Astrocyte of the hippocampus (primary cell): ENCODE measurements at regions not wholly inside any gene's neighbourhood (a gene's known extent, or its start where the extent isn't known, plus 50 kb on each side); places are given as distances from the start of the nearest gene placed in this dataset.

Experiments
- DNase-seq: peaks from one replicate; pipeline ENCODE4 v3.0.0; 2011; ENCODE audit warnings: low read depth, low spot score

GRCh38 chr18:24825397-24825796 lies 365.0 kb downstream of the HRH4 start:
- DNase-seq = no peak

- DNase-seq = no peak
Observed at GRCh38 chr18:24826605-24827004, 366.2 kb downstream of the HRH4 start.

DNA sequence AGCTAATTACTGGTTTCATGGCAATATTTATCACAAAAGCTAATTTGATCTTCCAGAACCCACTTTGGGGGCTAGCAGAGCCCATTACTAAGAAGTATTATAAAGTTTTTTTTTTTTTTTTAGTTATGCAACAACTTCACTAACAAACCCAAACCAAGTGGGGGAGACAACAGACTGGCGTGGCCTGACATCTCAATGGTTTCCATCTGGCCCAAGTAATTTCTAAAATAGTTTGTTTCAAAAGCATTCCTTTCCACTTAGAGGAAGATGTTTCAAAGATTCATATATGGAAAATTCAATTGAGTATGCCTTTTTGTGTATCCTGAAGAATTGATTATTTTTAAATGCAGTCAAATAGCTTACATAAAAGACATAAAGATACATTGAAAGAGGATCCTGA lies 367.1 kb downstream of the HRH4 start:
- no peak for DNase-seq

DNA sequence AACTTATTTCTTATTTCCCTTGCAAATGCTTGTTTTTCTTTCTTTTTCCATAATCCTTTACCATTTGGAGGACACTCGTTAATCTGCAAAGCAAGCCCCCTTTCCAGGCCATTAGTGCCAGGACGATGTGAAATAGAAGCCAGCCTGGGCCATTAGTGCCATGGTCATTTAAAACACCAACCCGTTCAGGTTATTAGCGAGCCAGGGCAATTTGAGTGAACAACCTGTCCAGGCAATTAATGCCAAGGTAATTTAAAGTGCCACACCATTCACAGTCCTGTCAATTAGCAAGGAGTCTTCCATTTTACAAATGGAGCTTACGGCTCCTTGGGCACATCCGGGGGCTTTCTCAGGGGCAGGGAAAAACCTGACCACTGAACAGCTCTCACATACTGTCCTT lies 370.6 kb downstream of the HRH4 start:
- no peak for DNase-seq

- no peak for DNase-seq
Observed at GRCh38 chr18:24831871-24832665, 371.6 kb downstream of the HRH4 start.

GRCh38 chr18:24835751-24836150 lies 375.3 kb downstream of the HRH4 start:
- DNase-seq = no peak

DNA sequence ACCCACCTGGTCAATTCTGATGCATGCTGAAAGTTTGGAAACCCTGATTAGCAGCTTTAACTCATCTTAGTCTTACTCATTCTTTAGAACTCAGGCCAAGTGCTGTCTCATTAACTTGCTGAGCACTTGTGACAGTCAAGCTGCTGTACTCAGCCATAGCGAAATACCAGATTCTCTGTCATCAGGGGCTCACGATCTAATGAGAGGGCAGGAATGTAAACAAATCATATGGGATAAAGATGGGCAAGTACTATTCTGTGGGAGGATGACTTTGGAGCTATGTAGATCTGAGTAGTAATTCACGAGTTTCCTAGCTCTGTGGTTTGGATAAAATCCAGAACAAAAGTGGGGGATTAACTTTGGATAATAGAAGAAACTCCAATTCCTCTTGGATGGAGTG lies 376.6 kb downstream of the HRH4 start:
- peak; percentile 55 for DNase-seq

GRCh38 chr18:24840051-24840450 lies 379.6 kb downstream of the HRH4 start:
- peak; percentile 10 for DNase-seq

DNA sequence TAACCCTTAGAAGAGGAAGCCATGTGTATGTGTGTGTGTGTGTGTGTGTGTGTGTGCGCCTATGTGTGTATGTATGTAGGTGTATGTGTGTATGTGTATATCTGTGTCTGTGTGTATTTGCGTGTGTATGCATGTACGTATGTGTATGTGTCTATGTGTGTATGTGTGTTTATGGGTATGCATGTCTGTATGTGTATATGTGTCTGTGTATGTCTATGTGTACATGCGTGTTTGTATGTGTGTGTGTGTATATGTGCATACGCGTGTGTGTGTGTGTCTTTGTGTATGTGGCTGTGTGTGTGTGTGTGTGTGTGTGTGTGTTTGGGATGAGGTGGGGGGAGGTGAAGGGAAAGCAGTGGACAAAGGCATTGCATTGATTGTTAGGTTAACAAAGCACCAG lies 380.2 kb downstream of the HRH4 start:
- DNase-seq = no peak

GRCh38 chr18:24841536-24841935 lies 381.1 kb downstream of the HRH4 start:
- DNase-seq = no peak

GRCh38 chr18:24843123-24843522 lies 382.7 kb downstream of the HRH4 start:
- DNase-seq = no peak

DNA sequence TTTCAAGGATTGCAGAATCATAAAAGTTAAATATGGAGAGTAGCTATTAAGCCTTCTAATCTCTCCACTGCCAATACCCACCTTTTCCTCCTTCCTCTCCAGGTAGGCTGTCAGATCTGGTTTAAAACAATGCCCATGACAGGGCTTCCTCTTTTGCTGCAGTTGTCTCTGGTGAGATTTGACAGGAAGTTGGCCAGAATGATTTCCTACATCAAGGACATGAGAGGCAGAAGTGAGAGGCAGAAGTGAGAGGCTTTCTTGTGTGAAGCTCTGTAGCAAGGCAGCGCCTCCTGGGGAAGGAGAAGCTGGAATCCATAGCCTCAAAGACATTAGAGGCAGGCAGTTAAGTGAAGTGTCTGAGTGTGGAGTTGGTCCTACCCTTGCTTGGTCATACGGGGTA lies 385.7 kb downstream of the HRH4 start:
- no peak for DNase-seq

- DNase-seq = no peak
Observed at GRCh38 chr18:24850532-24850931, 390.1 kb downstream of the HRH4 start.

DNA sequence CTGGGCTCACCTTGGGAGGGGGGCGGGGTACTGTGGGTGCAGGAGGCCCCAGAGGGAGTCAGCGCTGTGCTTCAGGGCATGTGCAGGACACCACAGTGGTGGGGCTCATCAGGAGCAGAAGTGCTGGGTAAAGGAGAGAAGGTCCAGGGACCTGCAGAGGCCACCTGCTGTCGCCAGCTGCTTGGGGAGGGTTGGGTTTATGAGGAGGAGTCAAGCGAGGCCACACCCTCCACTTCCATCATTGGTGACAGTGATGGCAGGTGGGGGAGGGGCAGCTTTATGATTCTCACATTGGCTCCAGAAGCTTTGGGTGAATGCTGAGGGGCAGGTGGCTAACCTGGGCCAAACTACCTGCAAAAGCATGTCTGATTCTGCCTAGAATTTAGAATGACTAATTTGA lies 392.6 kb downstream of the HRH4 start:
- DNase-seq = no peak

- DNase-seq = no peak
Observed at GRCh38 chr18:24860978-24861680, 400.7 kb downstream of the HRH4 start.

DNA sequence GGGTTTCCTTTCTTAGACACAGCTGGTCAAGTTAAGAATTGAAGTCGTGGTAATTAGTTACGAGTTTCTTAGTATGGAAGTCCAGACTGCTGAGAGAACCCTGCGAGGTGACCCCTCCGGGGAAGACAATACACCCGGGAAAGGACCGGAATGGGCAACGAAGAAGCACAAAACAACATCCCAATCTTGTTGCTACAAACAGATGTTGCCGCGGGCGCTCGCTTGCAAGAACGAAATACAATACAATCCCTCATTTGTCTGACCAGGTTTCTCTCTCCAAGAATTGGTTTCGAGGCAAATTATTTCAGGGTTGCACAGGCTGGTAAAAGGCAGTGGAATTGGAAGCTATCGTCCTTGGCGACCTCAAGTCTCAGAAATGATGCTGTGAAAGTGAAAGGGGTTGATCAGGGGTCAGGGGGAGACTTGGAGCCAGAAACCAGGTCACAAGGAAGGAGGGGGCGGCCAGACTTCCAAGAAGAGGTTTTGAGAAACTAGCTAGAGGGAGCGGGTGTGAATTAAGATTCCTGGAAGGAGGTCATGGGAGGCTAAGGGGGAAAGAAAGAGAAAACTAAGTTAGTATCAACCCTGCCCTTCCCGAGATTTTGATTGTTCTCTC lies 401.9 kb downstream of the HRH4 start:
- DNase-seq = peak; percentile 12

- DNase-seq = no peak
Observed at GRCh38 chr18:24868311-24868710, 407.9 kb downstream of the HRH4 start.

GRCh38 chr18:24868760-24869237 lies 408.4 kb downstream of the HRH4 start:
- DNase-seq = peak; percentile 29

DNA sequence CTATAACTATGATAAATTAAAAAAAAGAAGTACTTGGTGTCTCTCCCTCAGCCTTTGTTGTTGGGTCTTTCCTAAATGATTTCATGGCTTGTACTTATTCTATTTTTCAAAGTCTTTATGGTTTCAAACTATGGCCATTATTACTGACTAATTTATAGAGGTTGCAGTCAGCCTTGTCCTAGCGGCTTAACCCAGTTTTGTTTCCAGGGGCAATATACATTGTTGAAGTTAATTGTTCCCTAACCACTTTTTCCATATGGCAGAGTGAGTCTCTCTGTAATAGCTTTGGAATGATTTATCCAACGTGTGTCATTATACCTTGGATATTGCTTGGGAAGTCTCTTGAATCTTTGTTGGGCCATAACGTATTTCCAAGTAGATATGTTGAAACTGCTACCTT lies 408.8 kb downstream of the HRH4 start:
- no peak for DNase-seq

- DNase-seq = no peak
Observed at GRCh38 chr18:24875286-24875685, 414.8 kb downstream of the HRH4 start.

GRCh38 chr18:24875777-24876176 lies 415.3 kb downstream of the HRH4 start:
- DNase-seq = no peak

DNA sequence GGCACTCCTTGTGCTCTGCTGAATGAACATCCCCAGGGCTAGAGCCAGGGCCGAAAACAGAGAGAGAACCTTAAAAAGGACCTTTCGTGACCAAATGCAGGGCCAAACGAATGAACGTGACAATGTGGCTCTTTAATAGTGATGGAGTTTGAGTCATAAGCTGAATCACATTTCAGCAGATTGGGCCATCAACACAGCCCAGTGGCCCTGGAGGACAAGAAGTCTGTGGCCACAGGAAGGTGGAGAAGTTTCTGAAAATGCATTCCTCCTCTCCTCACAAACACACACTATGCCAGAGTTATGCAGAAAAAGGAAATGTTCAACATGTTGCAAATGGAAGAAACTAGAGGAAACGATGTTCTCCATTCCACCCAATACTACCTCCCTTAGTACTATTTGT lies 415.8 kb downstream of the HRH4 start:
- DNase-seq = no peak

DNA sequence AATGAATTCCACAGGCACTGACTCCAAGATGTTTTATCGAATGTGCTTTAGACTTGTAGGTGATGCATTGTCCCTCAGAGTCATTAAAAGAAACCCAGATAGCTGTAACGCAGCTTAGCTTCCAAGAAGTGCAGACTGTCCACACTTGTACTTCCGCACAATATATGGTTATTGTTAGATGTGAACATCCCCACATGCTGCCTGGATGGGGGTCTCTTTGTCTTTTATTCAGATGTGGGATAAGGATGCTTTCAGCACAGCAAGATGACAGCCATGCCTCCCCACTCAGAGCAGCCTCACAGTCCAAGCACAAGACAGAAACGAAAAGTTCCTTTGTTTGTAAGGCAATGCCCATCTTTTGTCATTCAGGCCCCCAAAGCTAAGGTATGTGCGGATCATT lies 416.6 kb downstream of the HRH4 start:
- DNase-seq = no peak
